VCaP (cell line): ENCODE measurements at regions not wholly inside any gene's neighbourhood (a gene's known extent, or its start where the extent isn't known, plus 50 kb on each side); places are given as distances from the start of the nearest gene placed in this dataset.

ENCODE experiments used
- H3K27ac ChIP-seq: fragments of 450-650 bp; 2 replicates; pipeline ENCODE4 v1.5.1; 2017
- TF ChIP-seq, protein P1 (sequence below): fragments of 450-650 bp; conservative IDR thresholded peaks from 2 replicates; pipeline ENCODE4 v1.5.1; 2017; ENCODE audit warnings: mild to moderate bottlenecking, moderate library complexity

DNA sequence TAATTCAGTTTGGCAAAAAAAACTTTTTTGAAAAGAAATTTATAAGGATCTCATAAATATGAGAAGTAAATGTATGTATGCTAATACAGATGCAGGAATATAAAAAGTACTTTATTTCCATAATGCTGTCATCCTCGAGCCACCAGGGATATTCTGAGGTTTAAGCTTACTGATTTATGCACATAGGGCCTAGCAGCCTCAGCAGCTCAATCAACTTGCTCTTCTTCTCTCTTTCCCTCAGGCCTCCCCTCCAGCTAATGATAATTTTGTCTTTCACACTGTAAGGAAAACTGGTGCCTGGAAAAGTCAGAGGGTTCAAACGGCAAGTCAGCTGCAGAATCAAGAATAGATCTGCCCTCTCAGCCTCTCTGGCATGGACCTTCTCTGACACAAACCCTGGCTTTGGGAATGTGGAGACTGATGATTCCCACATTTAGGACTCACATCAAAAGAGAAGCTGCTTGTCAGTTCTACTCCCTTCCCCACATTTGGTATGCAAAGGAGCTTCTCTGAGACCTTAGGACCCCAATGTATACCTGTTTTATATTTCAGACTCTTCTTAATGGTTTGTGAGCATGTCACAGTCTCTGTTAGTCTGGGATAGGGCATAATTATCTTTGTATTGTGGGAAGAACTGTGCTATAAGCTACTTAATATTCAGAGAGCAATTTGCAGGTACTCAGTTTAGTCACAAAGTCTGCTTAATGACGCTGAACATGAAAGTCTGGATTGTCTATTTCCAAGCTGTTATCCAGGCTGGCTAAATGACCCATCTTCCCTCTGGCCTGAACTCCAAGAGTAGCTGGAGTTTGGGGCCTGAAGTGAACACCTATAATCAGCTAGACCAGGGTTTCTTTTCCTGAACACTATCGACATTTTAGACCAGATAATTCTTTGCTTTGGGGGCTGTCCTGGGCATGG lies 52.1 kb upstream of the DIPK1A start:
- TF ChIP-seq, protein P1, sequence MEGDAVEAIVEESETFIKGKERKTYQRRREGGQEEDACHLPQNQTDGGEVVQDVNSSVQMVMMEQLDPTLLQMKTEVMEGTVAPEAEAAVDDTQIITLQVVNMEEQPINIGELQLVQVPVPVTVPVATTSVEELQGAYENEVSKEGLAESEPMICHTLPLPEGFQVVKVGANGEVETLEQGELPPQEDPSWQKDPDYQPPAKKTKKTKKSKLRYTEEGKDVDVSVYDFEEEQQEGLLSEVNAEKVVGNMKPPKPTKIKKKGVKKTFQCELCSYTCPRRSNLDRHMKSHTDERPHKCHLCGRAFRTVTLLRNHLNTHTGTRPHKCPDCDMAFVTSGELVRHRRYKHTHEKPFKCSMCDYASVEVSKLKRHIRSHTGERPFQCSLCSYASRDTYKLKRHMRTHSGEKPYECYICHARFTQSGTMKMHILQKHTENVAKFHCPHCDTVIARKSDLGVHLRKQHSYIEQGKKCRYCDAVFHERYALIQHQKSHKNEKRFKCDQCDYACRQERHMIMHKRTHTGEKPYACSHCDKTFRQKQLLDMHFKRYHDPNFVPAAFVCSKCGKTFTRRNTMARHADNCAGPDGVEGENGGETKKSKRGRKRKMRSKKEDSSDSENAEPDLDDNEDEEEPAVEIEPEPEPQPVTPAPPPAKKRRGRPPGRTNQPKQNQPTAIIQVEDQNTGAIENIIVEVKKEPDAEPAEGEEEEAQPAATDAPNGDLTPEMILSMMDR, result no peak
- H3K27ac ChIP-seq, result no peak overlapping the region

DNA sequence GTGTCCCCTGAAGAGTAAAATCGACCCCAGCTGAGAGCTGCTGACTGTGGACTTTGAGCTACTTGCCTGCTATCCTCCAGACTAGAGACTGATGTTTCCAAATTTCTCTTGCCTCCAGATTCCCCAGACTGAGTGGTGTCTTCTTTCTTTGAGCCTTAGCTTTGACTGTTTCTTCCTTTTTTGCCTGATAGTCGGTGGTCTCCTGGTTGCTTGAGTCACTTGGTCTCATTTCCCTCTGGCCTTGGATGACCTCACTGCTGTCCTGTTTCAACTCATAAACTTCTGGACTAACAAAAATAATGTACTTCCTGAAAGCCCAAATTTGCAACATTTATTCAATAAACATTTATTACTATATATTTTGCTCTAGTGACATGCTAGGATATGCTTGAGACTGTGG lies 52.9 kb upstream of the DIPK1A start:
- H3K27ac ChIP-seq, result no peak overlapping the region

DNA sequence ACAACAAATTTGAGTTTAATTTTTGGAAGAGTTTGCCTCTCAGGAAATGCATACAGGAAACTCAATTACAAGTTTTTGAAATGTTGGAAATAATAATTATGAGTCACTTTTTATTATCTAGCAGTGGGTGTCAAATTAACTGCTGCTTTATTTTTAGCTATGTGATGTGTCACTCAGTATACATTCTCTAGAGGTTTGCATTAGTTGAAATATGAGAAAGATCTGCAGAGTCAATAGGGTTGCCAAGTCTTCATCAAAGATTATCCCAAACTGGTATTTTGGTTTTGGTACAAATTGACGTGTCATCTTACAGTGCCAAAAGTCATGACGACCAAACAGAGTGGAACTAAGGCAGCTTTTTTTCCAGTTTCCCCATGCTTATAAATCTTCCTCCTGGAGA lies 54.3 kb upstream of the DIPK1A start:
- no peak overlapping the region for H3K27ac ChIP-seq
- TF ChIP-seq, protein P1, result no peak

More for the DNA sequence above, 52.9 kb upstream of the DIPK1A start:
- TF ChIP-seq, protein P1, result no peak

DNA sequence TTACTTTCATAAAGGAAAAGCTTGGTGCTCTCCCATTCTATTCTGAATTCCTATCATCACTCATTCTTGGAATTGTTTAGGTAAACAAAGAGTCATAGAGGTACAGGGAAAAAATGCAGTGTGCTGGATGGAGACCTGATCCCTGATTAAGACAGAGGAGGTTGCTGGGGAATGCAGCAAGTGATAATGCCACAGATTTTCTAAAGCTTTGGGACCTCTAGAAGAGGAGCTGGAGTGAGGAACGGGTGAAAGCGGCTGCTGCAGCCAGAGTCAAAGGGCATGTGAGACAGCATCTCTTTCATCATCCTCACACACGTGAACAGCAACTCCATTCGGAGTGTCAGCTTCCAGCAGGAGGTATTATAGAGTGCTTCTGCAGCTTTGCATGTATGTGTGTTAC lies 54.9 kb upstream of the DIPK1A start:
- TF ChIP-seq, protein P1, result no peak
- H3K27ac ChIP-seq, result no peak overlapping the region

DNA sequence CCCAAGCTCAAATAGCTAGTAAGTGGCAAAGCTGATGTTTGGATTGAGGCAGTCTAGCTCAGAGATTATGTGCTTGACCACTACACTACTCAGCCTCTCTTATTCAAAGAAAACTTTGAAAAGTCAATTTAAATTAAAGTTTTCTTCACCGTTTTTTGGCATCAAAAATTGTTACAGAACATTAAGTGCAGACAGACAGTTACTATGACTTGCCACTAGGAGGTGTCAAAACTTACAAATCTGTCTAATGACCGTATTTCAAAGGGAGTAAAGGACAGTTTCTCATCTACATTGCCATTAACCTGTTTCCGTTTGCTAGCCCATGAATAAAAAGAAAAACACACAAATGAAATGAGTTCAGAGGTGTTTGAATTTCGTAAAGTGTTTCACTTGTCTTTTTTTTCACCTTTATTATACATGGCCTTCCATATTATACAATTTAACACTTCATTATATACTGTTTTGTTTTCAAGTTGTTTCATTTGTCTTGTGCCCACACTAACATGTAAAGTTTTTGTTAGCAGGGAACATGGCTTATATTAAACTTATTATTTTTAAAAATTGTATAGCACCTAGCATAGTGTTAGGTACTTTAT lies 57.4 kb upstream of the MTF2 start:
- peak overlapping the region; percentile 60; the same call in 1 of the 2 replicates for H3K27ac ChIP-seq
- TF ChIP-seq, protein P1, result peak; percentile 81

DNA sequence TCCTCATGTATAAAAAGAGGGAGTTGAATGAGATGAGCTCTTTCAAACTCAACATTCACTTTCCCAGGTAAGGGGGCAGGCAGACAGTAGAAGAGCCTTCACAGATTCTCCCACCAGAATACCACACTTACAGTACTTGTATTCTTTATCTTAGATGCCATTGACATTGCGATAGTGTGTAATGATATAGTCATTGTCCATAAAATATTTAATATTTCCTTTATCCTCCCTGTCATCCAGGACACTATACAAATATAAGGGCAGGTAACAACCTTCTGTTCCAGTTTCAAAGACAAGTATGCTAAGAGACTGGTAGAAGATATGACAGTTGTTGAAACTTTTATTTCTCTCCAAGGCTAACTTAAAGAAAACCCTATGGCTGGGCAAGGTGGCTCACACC lies 56.5 kb upstream of the MTF2 start:
- TF ChIP-seq, protein P1, result no peak
- H3K27ac ChIP-seq, result peak overlapping the region; percentile 60

DNA sequence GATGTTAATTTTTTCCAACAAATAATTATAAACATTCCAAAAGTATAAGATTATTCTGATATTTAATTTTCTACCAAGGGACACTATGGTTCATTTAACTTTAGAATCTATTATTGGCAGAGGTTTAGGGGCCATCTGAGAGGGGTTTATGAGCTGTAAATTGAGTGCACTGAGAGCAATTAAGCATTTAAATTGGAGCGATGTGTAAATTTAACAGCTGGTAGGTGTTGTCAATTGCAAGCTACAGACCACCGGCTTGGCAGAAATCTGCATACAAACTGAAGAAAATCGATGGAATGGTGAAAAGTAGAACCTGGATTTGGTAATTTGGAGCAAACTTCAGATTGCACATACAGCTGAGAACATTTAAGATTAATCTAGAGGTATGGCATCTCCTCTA lies 55.8 kb upstream of the MTF2 start:
- peak overlapping the region; percentile 60 for H3K27ac ChIP-seq
- TF ChIP-seq, protein P1, result no peak
